H1 (cell line): ENCODE measurements at regions not wholly inside any gene's neighbourhood (a gene's known extent, or its start where the extent isn't known, plus 50 kb on each side); places are given as distances from the start of the nearest gene placed in this dataset.

Source experiments
- PHF8 ChIP-seq: fragments of 200-600 bp; sonication (generic); conservative IDR thresholded peaks from 2 replicates; pipeline ENCODE4 v1.7.1; 2012; ENCODE audit warnings: low read depth, mild to moderate bottlenecking, inconsistent platforms, low read length, moderate library complexity
- TF ChIP-seq, protein P1 (sequence below): fragments of 300-600 bp; sonication (generic); IDR thresholded peaks from 2 replicates; pipeline ENCODE4 v1.7.1; 2012; ENCODE audit warnings: low read length, moderate library complexity, mild to moderate bottlenecking, inconsistent platforms; ENCODE audit not compliant: insufficient replicate concordance

GRCh38 chr4:57766341-57766740 is 656.2 kb upstream of the IGFBP7 start (continued):
- TF ChIP-seq, protein P1, sequence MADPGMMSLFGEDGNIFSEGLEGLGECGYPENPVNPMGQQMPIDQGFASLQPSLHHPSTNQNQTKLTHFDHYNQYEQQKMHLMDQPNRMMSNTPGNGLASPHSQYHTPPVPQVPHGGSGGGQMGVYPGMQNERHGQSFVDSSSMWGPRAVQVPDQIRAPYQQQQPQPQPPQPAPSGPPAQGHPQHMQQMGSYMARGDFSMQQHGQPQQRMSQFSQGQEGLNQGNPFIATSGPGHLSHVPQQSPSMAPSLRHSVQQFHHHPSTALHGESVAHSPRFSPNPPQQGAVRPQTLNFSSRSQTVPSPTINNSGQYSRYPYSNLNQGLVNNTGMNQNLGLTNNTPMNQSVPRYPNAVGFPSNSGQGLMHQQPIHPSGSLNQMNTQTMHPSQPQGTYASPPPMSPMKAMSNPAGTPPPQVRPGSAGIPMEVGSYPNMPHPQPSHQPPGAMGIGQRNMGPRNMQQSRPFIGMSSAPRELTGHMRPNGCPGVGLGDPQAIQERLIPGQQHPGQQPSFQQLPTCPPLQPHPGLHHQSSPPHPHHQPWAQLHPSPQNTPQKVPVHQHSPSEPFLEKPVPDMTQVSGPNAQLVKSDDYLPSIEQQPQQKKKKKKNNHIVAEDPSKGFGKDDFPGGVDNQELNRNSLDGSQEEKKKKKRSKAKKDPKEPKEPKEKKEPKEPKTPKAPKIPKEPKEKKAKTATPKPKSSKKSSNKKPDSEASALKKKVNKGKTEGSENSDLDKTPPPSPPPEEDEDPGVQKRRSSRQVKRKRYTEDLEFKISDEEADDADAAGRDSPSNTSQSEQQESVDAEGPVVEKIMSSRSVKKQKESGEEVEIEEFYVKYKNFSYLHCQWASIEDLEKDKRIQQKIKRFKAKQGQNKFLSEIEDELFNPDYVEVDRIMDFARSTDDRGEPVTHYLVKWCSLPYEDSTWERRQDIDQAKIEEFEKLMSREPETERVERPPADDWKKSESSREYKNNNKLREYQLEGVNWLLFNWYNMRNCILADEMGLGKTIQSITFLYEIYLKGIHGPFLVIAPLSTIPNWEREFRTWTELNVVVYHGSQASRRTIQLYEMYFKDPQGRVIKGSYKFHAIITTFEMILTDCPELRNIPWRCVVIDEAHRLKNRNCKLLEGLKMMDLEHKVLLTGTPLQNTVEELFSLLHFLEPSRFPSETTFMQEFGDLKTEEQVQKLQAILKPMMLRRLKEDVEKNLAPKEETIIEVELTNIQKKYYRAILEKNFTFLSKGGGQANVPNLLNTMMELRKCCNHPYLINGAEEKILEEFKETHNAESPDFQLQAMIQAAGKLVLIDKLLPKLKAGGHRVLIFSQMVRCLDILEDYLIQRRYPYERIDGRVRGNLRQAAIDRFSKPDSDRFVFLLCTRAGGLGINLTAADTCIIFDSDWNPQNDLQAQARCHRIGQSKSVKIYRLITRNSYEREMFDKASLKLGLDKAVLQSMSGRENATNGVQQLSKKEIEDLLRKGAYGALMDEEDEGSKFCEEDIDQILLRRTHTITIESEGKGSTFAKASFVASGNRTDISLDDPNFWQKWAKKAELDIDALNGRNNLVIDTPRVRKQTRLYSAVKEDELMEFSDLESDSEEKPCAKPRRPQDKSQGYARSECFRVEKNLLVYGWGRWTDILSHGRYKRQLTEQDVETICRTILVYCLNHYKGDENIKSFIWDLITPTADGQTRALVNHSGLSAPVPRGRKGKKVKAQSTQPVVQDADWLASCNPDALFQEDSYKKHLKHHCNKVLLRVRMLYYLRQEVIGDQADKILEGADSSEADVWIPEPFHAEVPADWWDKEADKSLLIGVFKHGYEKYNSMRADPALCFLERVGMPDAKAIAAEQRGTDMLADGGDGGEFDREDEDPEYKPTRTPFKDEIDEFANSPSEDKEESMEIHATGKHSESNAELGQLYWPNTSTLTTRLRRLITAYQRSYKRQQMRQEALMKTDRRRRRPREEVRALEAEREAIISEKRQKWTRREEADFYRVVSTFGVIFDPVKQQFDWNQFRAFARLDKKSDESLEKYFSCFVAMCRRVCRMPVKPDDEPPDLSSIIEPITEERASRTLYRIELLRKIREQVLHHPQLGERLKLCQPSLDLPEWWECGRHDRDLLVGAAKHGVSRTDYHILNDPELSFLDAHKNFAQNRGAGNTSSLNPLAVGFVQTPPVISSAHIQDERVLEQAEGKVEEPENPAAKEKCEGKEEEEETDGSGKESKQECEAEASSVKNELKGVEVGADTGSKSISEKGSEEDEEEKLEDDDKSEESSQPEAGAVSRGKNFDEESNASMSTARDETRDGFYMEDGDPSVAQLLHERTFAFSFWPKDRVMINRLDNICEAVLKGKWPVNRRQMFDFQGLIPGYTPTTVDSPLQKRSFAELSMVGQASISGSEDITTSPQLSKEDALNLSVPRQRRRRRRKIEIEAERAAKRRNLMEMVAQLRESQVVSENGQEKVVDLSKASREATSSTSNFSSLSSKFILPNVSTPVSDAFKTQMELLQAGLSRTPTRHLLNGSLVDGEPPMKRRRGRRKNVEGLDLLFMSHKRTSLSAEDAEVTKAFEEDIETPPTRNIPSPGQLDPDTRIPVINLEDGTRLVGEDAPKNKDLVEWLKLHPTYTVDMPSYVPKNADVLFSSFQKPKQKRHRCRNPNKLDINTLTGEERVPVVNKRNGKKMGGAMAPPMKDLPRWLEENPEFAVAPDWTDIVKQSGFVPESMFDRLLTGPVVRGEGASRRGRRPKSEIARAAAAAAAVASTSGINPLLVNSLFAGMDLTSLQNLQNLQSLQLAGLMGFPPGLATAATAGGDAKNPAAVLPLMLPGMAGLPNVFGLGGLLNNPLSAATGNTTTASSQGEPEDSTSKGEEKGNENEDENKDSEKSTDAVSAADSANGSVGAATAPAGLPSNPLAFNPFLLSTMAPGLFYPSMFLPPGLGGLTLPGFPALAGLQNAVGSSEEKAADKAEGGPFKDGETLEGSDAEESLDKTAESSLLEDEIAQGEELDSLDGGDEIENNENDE, result no peak
- no peak for TF ChIP-seq PHF8
